COLO829 (cell line): ENCODE measurements at regions not wholly inside any gene's neighbourhood (a gene's known extent, or its start where the extent isn't known, plus 50 kb on each side); places are given as distances from the start of the nearest gene placed in this dataset.
A peak's percentile ranks its signal among the peaks of the same experiment; 100 is the strongest.
"Not testable (repeated sequence)": the region's sequence is repeated elsewhere in the genome, so short reads cannot be mapped to it uniquely, and the experiment has no call there.

Source experiments
- DNase-seq: peaks from one replicate; pipeline ENCODE4 v3.0.0; 2012; ENCODE audit warnings: low spot score

DNA sequence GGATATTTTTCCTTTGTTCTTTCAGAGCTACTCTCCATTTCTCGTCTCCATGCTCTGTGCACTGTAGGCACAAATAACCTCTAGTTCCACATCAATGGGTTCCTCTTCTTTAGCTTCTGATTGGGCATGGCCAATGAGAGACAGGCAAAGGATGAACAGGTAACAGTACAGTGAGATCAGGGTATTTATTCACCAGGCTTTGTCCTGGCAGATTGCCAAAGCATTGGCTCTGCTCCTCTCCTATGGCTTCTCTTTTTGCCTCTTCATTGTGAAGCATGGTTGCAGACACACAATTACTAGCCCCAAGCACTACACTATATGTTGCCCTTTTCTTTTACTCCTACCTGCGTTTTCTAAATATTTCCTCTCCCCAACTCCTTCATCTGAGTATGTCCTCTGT lies 215.1 kb upstream of the ARRDC3 start:
- no peak for DNase-seq

DNA sequence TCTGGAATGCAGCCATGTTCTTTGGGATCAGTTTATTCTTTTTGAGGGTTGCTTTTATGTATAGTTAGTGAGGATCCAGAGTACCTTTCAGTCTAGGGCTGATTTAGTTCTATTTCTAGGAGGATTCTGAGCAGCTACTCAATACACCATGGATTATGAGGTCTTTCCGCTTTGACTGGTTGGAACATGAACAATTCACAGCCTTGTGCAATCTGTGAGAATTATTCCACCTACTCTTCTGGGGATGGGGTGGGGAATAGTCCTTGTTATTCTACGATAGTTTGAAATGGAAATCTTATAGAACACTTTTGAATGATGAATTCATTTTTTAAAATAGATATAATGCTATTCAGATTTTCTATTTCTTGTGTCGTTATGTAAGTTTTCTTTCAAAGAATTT lies 212.3 kb upstream of the ARRDC3 start:
- DNase-seq: no peak

DNA sequence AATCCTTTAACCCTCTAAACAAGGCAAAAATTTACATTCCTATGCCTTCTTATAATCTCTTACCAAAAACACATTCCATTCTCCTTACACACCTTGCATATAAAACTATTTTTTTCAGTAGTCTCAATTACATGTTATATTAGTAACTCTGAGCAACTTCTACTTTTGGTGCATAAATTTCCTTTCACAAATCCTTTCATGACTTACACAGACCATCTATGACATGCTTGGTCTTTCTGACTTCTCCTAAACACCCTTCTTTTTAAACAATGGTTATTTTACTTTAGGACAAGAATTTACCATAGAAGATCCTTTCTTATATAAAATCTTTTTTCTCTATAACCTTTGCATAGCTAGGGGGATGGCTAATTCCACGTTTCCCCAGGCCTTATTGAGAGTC lies 208.0 kb upstream of the ARRDC3 start:
- no peak for DNase-seq

- no peak for DNase-seq
Observed at GRCh38 chr5:91586232-91586631, 203.1 kb upstream of the ARRDC3 start.

GRCh38 chr5:91584352-91584751 lies 201.2 kb upstream of the ARRDC3 start:
- DNase-seq: no peak

DNA sequence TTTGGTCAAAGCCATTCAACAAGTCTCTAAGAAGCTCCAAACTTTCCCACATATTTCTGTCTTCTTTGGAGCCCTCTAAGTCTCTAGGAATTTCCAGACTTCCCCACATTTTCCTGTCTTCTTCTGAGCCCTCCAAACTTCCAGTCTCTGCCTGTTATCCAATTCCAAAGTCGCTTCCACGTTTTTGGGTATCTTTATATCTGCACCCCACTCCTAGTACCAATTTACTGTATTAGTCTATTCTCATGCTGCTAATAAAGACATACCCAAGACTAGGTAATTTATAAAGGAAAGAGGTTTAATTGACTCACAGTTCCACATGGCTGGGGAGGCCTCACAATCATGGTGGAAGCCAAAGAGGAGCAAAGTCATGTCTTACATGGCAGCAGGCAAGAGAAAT lies 182.9 kb upstream of the ARRDC3 start:
- not testable (repeated sequence) for DNase-seq

GRCh38 chr5:91562922-91563321 lies 179.8 kb upstream of the ARRDC3 start:
- DNase-seq: no peak

GRCh38 chr5:91541696-91542095 lies 158.6 kb upstream of the ARRDC3 start:
- peak; percentile 48 for DNase-seq

- DNase-seq: no peak
Observed at GRCh38 chr5:91538179-91538578, 155.1 kb upstream of the ARRDC3 start.

- DNase-seq: no peak
Observed at GRCh38 chr5:91535499-91535898, 152.4 kb upstream of the ARRDC3 start.

DNA sequence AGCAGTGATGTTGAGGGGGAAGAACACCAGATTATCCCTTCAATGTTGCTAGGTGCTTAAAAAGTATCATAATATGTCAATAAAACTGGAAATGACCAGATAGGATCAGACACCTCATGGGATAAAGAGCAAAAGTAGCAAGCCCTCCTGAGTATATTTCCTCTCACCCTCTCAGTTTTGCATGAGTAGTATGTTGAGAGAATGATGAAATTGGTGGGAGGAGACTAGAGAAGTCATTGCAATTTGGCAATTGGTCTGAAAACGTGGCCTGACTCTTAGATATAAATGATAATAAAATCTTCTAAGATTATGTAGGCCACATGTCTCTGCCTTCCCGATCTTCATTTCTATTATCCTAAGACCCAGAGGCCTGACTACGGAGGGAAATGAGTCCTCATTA lies 151.2 kb upstream of the ARRDC3 start:
- no peak for DNase-seq

- no peak for DNase-seq
Observed at GRCh38 chr5:91532779-91533178, 149.7 kb upstream of the ARRDC3 start.

- DNase-seq: no peak
Observed at GRCh38 chr5:91532281-91532680, 149.2 kb upstream of the ARRDC3 start.

DNA sequence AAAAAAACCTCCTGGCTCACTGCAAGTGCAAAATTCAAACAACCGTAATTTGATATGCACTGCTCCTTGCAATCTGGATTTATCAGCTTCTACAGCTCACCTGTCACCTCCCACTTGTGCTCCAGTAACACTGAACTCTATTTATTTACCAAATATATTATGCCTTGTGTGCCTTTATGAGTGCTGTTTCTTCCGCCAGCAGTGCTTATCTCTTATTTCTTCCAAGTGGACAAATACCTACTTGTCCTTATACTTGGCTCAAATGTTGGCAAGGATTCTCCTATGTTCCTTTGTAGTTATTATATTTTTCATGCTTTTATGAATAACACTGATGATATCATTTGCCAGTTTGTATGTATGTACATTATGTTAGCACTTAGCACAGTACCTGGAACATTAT lies 145.7 kb upstream of the ARRDC3 start:
- no peak for DNase-seq

- no peak for DNase-seq
Observed at GRCh38 chr5:91521785-91522184, 138.7 kb upstream of the ARRDC3 start.

DNA sequence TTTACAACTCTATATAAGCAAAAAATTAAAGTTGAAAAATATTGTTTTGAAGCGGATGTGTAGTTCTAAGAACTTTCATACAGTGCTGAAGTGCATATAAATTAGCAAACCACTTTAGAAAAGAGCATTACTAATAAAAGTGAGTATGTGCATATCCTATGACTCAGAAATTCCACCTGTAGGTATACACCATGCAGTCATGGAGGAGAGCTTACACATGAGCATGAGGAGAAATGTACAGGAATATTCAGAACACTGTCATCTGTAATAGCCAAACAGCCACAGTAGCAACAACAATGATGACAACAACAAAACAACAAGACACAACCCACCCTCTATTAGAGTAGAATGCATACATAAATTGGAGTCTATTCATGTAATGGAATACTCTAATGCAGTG lies 138.2 kb upstream of the ARRDC3 start:
- no peak for DNase-seq

DNA sequence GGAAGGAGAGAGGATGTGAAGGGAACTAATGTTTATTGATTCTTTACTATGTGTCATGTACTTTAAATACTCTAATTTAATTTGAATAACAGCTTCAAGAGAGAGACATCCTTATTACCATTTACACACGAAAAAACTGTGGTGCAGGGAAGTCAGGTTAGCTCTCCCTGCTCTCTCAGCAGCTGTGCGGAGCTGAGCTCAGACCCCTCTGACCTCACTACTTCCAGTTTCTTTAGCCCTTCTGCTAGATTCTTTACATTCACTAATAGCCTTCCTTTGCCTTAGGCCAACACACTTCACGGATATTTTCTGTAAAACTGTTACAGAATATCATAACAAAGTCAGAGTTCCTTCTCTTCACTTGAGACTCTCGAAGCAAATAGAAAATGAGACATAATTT lies 131.3 kb upstream of the ARRDC3 start:
- DNase-seq: no peak

- DNase-seq: no peak
Observed at GRCh38 chr5:91503321-91503720, 120.2 kb upstream of the ARRDC3 start.

DNA sequence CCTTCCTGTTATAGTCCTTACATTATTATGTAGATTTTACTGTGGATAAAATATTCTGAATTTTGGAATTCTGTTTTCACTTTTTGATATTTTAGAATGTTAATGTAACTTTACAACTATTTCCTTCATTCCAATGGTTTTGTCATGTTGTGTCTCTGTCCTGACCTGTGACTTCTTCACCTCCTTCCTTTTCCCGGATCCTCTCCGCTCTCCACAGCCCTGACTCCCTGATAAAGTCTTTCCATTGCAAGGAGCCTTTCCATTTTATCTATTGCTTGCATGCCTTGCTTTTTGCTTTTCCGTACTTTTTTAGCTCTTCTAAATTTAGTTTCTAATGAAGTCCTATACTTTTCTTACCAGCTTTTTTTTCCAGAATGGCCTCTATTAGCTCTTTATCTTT lies 117.6 kb upstream of the ARRDC3 start:
- DNase-seq: no peak

GRCh38 chr5:91499943-91500531 lies 116.9 kb upstream of the ARRDC3 start:
- DNase-seq: peak; percentile 27

DNA sequence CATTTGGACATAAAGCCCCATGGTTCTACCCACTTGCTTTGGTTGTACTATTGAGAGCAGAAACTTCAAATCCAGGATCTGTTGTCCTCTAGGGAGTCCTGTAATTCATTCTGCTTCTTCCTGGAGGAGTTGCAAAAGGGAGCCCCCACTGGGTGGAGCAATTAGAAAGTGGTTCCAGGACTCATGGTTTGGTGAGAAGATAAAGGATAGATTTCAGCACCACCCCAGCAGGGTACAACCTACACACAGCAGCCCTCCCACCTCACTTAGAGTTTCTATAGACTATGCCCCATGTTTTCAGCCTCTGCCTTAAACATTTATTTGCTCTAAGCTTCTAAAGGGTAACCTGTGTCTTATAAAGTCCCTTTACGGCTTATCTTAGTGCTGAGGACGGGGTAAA lies 112.6 kb upstream of the ARRDC3 start:
- DNase-seq: no peak

DNA sequence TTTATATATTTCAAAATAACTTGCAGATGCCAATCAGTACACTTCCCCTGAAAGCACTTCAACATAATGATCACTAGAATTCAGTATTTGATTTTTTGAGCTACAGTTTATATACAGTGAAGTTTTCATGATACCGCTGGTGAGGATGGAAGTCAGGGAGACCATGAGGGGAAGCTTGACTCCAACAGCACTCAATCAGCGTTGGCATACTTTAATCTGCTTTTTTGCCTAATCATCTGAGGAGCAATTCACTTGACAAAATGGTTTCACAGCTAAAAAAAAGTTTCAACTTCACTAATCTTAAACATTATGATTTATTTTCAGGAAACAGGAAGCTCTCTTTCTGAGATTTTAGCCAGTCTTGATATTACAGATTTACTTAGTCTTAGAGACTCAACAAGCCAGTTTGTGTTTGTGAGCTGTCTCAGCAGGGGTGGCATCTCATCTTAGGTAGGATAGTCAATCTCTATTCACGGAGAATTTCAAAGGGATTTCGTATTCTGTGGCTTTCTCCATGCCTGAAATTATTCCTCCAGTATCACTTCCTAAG lies 111.4 kb upstream of the ARRDC3 start:
- no peak for DNase-seq

DNA sequence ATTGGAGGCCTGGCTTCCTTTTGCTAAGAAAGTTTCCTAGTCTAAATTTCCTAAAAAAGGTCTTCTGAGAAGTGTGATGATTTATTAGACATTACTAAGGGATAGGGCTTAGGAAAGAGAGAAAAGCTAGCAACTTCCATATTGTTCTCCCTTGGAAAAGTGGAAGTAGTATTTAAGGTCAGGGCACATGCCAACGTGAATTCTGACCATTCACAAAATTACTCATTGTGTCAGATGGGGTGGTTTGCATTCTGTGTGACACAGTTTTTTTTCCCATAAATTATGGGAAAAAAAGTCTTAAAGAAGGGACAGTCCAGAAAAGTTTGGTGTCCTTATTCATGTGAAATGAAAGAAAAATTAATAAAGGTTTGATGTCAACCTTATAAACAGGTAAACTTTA lies 110.0 kb upstream of the ARRDC3 start:
- no peak for DNase-seq

DNA sequence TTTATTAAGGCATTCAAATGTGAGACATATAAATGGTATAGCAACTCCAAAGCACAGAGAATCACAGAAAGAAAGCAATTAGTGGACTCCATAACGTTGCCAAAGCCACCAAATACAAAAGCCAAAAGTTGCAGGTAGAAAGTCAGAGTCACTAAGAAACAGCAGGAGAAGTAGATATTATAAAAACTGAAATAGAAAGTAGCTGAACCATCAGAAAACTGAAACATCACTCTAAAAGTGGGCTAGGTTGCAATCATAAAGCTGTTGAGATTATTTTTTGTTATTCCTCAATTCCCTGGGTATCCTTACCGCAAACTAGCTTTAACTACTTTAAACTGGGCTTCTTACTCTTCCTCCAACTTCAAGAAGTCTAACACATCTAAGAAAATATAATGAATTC lies 108.1 kb upstream of the ARRDC3 start:
- DNase-seq: no peak

DNA sequence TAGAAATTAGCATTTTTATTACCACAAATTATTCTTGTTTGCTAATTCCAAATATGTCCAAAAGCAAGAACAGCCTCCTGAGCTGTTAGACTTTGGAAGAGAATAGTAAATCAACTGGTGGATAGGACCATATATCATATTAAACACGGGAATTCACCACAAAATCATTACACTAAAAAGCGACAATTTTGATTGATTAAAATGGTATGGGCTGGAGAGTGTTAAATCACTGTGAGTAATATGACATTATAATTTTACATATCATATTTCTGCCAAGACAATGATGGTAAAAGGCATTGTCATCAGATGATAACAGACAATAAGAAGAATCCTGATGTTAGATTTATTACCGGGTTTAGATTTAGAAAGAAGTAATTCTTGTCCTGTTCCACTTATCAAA lies 107.2 kb upstream of the ARRDC3 start:
- no peak for DNase-seq
